Nephron progenitor cell (in vitro differentiated cells): ENCODE measurements at regions not wholly inside any gene's neighbourhood (a gene's known extent, or its start where the extent isn't known, plus 50 kb on each side); places are given as distances from the start of the nearest gene placed in this dataset.

ENCODE experiments used
- DNase-seq: peaks from one replicate; pipeline ENCODE4 v3.0.0; 2021
- H3K27ac Mint-ChIP-seq: 2 replicates; pipeline ENCODE4 v1.8.0; 2021; ENCODE audit warnings: mild to moderate bottlenecking, moderate library complexity, mixed read lengths
- H3K27me3 Mint-ChIP-seq: 2 replicates; pipeline ENCODE4 v1.8.0; 2021; ENCODE audit warnings: mild to moderate bottlenecking, low read depth, mixed read lengths; ENCODE audit not compliant: poor library complexity
- H3K36me3 Mint-ChIP-seq: 2 replicates; pipeline ENCODE4 v1.8.0; 2021; ENCODE audit warnings: low read depth, mixed read lengths
- H3K4me1 Mint-ChIP-seq: 2 replicates; pipeline ENCODE4 v1.8.0; 2021; ENCODE audit warnings: mixed read lengths
- H3K4me3 Mint-ChIP-seq: 2 replicates; pipeline ENCODE4 v1.8.0; 2021; ENCODE audit warnings: mild to moderate bottlenecking, moderate library complexity, mixed read lengths
- H3K9me3 Mint-ChIP-seq: 2 replicates; pipeline ENCODE4 v1.8.0; 2021; ENCODE audit warnings: mild to moderate bottlenecking, moderate library complexity, mixed read lengths
- TF ChIP-seq, protein P1 (sequence below): fragments of 200-600 bp; sonication (generic); IDR thresholded peaks from 2 replicates; pipeline ENCODE4 v1.5.0; 2021; ENCODE audit warnings: antibody characterized with exemption

DNA sequence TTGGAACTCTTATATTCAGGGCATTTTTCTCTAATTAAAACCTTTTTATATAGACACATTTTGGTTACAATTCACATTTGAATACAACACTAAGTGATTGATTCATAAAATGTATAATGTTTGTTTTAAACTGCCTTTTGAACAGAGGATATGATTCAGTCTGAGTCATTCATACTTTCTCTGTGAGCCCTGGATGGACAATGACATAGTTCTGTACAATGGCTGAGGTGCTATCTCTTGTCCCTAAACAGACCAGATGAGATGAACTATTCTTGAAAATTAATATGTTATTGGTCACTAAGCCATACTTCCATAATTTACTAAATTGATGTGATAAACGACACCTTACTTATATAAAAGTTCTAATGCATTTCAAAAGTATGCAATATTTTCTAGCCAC lies 199.7 kb upstream of the ATXN7L3B start:
- Mint-ChIP-seq H3K27ac (no peak overlapping the region), H3K4me1 (no peaks in the 10 kb centered on the region), H3K9me3 (no peaks in the 10 kb centered on the region), H3K36me3 (no peaks in the 10 kb centered on the region), H3K4me3 (no peak overlapping the region), H3K27me3 (no peaks in the 10 kb centered on the region)
- no peak for DNase-seq
- TF ChIP-seq, protein P1, sequence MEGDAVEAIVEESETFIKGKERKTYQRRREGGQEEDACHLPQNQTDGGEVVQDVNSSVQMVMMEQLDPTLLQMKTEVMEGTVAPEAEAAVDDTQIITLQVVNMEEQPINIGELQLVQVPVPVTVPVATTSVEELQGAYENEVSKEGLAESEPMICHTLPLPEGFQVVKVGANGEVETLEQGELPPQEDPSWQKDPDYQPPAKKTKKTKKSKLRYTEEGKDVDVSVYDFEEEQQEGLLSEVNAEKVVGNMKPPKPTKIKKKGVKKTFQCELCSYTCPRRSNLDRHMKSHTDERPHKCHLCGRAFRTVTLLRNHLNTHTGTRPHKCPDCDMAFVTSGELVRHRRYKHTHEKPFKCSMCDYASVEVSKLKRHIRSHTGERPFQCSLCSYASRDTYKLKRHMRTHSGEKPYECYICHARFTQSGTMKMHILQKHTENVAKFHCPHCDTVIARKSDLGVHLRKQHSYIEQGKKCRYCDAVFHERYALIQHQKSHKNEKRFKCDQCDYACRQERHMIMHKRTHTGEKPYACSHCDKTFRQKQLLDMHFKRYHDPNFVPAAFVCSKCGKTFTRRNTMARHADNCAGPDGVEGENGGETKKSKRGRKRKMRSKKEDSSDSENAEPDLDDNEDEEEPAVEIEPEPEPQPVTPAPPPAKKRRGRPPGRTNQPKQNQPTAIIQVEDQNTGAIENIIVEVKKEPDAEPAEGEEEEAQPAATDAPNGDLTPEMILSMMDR = no peak

DNA sequence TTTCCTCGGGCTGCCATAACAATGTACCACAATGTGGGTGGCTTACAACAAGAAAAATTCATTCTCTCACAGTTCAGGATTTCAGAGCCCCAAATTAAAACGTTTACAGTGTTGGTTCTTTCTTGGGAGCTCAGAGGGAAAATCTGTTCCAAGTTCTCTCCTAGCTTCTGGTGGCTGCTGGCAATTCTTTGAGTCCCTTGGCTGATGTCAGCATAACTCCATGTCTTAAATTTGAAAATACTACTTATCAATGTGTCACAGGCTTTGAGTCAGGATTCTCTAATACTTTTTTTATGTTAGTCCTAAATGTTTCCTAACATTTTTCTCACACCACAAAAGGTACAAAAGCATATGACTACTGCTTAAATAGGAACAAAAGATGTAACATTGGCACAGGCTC lies 198.4 kb upstream of the ATXN7L3B start:
- no peaks in the 10 kb centered on the region for H3K9me3 Mint-ChIP-seq

DNA sequence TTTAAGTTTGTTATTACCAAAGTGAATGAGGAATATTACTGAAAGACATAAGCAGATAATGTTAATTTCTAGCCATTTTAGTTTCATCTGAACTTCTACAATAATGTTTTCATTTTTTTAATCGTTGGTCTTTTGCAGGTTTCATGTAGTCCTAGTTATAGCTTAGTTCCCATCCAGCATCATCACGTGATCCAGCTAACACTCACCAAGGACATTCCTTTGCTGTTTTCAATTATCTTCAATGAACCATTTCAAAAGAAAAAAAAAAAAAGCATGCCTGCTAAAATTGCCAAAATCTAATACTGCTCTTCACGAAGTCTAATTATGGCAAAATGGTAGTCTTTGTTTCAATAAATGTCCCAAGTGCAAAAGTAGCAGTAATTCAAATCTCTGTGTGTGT lies 187.7 kb upstream of the ATXN7L3B start:
- TF ChIP-seq, protein P1 = no peak
- no peak for DNase-seq
- Mint-ChIP-seq H3K9me3 (peaks cover 9% of the 10 kb centered on the region), H3K4me3 (no peak overlapping the region), H3K27ac (peak overlapping the region; percentile 3), H3K27me3 (no peaks in the 10 kb centered on the region), H3K4me1 (no peaks in the 10 kb centered on the region), H3K36me3 (no peaks in the 10 kb centered on the region)

More for the DNA sequence above, 198.4 kb upstream of the ATXN7L3B start:
- Mint-ChIP-seq H3K27me3 (no peaks in the 10 kb centered on the region), H3K4me1 (no peaks in the 10 kb centered on the region), H3K36me3 (no peaks in the 10 kb centered on the region), H3K4me3 (no peak overlapping the region), H3K27ac (no peak overlapping the region)
- TF ChIP-seq, protein P1 = no peak
- no peak for DNase-seq

DNA sequence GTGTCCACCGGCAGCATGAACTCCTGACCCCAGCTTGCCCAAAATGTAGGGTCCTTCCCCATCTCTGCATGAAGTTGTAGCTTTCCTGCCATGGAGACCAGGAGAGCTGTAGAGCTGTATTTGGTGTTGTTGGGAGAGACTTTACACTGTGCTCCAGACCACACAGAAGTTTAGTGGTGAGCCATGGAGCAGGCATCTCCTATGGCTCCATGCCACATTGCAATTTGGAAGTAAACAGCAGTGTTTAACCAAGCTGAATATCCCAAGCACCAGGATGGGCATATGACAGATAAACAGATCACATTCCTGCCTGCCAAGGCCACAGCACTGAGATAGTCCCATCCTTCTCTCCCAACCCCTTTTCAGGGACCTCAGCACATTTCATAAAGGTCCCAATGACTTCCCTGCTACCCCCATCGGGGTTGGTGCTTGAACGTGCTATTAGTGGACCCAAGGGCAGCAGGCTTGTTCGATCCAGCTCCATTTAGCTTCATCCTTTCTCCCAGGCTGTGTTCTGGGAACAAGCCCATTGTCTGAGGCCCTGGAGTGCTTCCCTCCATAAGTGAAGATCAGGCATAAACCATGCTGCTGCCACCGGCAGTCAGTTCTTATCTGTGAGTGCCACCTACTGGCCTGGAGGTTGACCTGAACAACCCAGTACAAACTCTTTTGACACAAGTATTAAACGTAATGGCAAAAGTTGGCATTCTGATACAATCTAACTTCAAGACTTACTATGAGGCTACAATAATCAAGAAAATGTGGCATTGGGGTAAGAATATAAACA lies 172.3 kb upstream of the ATXN7L3B start:
- peak; percentile 7 for DNase-seq
- no peaks in the 10 kb centered on the region for H3K4me1 Mint-ChIP-seq
- H3K4me3 Mint-ChIP-seq = no peak overlapping the region
- no peaks in the 10 kb centered on the region for H3K9me3 Mint-ChIP-seq
- peaks cover 6% of the 10 kb centered on the region for H3K27me3 Mint-ChIP-seq
- no peak overlapping the region for H3K27ac Mint-ChIP-seq
- no peaks in the 10 kb centered on the region for H3K36me3 Mint-ChIP-seq
- TF ChIP-seq, protein P1 = no peak

DNA sequence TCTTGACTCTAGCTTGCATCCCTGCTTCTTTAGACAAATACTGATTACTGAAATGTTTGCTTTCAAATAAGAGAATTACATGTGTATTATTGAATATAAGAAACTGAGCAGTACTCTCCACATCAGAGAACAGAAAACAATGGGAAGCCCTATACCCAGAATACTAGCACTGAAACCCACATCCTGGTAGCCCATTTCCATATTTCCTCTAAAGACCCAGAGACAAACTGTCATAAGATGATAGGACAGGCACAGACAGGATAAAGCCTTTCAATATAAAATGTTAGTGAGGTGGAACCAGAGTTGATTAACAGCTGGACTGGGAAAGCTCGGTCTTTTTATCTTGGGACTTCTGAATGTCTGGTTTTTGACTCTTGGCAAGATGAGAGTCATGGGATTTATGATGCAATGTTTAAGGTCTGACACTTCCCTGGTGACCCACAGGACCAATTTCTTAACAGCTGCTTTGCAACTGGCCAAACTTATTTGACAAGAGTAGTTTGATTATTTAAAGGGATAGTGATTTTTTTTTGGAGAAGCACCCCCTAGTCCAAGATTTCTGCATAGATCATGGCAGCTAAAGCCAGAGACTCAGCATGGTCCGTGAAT lies 166.9 kb upstream of the ATXN7L3B start:
- no peak for DNase-seq
- TF ChIP-seq, protein P1 = no peak
- H3K9me3 Mint-ChIP-seq = no peaks in the 10 kb centered on the region
- no peaks in the 10 kb centered on the region for H3K36me3 Mint-ChIP-seq
- H3K27ac Mint-ChIP-seq = no peak overlapping the region
- peaks cover 6% of the 10 kb centered on the region for H3K27me3 Mint-ChIP-seq
- no peak overlapping the region for H3K4me3 Mint-ChIP-seq
- H3K4me1 Mint-ChIP-seq = peaks cover 4% of the 10 kb centered on the region

DNA sequence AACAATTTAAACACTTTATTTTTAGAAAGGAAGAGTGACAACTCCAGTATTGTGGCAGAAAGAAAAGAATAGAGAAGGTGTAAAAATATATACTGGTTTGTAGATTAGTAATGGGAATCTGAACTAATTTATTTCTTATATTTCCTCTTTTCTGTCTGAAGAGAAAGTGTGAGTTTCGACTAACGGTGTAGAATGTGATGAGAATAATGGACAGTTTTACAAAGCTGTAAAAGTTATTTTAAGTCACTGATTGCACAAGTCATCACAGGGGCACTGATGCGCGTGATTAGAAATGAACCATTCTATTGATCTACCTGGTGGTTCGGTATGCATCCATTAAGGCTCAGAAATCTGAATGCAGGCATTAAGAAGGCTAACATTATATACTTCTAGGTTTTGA lies 158.5 kb upstream of the ATXN7L3B start:
- Mint-ChIP-seq H3K9me3 (no peaks in the 10 kb centered on the region), H3K36me3 (no peaks in the 10 kb centered on the region), H3K4me1 (peaks cover 8% of the 10 kb centered on the region), H3K27me3 (no peaks in the 10 kb centered on the region), H3K27ac (no peak overlapping the region), H3K4me3 (no peak overlapping the region)
- TF ChIP-seq, protein P1 = no peak
- no peak for DNase-seq
